ENCODE measurements at regions not wholly inside any gene's neighbourhood (a gene's known extent, or its start where the extent isn't known, plus 50 kb on each side); places are given as distances from the start of the nearest gene placed in this dataset.
"Not testable (repeated sequence)": the region's sequence is repeated elsewhere in the genome, so short reads cannot be mapped to it uniquely, and the experiment has no call there.

DNA sequence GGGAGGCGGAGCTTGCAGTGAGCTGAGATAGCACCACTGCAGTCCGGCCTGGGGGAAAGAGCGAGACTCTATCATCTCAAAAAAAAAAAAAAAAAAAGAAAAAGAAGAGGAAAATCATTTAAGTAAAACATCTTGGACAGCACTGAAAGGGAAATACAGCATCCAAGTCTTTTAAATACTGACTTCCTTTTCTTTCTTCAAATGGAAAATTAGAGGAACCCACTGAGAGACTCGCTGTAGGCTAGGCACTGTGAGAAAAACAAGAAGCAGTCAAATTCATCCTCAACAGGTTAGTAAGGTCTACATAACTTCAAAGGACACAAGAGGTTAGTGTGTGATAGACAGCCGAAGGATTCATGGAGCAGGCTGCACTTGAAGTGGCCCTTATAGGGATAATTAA is 243.7 kb downstream of the BLID start:
- H3K36me3 ChIP-seq (ENCODE audit: insufficient read depth, low read length): no peaks in the 10 kb centered on the region
- no peaks in the 10 kb centered on the region for H3K4me1 ChIP-seq (ENCODE audit: control insufficient read depth, insufficient read depth, low read length, unreplicated experiment)
- no peak overlapping the region for H3K27ac ChIP-seq (ENCODE audit: low read depth, low read length)
- H3K27me3 ChIP-seq (ENCODE audit: insufficient read depth, low read length): no peaks in the 10 kb centered on the region
- H3K4me3 ChIP-seq (ENCODE audit: low read depth, low read length): no peak overlapping the region
- H2AFZ ChIP-seq (ENCODE audit: low read length, unreplicated experiment): no peak overlapping the region
- H3K79me2 ChIP-seq (ENCODE audit: control insufficient read depth, insufficient read depth, low read length, unreplicated experiment): no peaks in the 10 kb centered on the region

GRCh38 chr11:121870206-121871045 is 245.6 kb downstream of the BLID start:
- Histone ChIP-seq H3K4me1 (ENCODE audit: control insufficient read depth, insufficient read depth, low read length, unreplicated experiment) (no peaks in the 10 kb centered on the region), H3K36me3 (ENCODE audit: insufficient read depth, low read length) (no peaks in the 10 kb centered on the region), H3K27ac (ENCODE audit: low read depth, low read length) (no peak overlapping the region), H2AFZ (ENCODE audit: low read length, unreplicated experiment) (peak overlapping the region; percentile 17), H3K27me3 (ENCODE audit: insufficient read depth, low read length) (no peaks in the 10 kb centered on the region), H3K4me3 (ENCODE audit: low read depth, low read length) (no peak overlapping the region), H3K79me2 (ENCODE audit: control insufficient read depth, insufficient read depth, low read length, unreplicated experiment) (no peaks in the 10 kb centered on the region)

DNA sequence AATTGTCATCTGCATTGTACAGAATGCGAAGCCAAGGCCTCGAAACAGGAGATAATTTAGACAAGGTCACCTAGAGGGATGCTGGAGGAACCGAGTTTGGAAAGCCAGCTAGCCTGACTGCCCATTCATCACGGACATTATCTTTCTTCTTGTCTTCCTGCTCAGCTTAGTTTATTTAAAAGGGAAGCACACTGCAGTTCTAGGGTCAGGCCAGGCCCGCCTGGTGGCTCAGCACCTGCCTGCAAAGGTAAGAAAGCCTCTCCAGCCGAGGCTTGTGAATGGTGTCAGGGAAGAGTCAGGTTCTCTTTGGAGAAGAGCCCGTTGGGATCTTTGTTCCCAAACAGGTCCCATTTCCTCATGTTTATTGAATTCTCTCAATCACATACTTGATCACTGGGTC is 246.5 kb downstream of the BLID start:
- Histone ChIP-seq H3K36me3 (ENCODE audit: insufficient read depth, low read length) (no peaks in the 10 kb centered on the region), H3K4me1 (ENCODE audit: control insufficient read depth, insufficient read depth, low read length, unreplicated experiment) (no peaks in the 10 kb centered on the region)

DNA sequence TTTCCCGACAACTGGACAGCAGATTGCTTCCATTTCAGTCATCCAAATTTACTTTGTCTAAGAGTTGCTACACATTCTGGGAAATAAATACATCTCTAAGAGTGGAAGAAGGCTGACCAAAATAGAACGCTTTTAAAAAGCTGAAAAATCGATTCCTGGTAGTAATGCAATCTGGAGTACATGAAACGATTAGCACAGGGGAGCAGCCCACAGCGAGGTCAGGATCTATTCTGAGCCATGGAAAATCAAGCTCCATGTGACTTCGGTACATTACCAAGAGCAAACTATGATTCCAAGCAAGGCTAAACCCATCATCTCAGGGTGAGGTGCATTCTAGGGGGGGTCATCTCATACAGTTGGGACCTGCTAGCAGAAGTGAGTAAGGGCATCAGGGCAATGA is 249.3 kb downstream of the BLID start:
- H3K4me1 ChIP-seq (ENCODE audit: control insufficient read depth, insufficient read depth, low read length, unreplicated experiment): no peaks in the 10 kb centered on the region
- H3K4me3 ChIP-seq (ENCODE audit: low read depth, low read length): no peak overlapping the region
- H2AFZ ChIP-seq (ENCODE audit: low read length, unreplicated experiment): no peak overlapping the region
- no peaks in the 10 kb centered on the region for H3K27me3 ChIP-seq (ENCODE audit: insufficient read depth, low read length)
- H3K27ac ChIP-seq (ENCODE audit: low read depth, low read length): no peak overlapping the region
- H3K36me3 ChIP-seq (ENCODE audit: insufficient read depth, low read length): no peaks in the 10 kb centered on the region
- no peaks in the 10 kb centered on the region for H3K79me2 ChIP-seq (ENCODE audit: control insufficient read depth, insufficient read depth, low read length, unreplicated experiment)

More for the DNA sequence above, 246.5 kb downstream of the BLID start:
- H3K4me3 ChIP-seq (ENCODE audit: low read depth, low read length): no peak overlapping the region
- H3K79me2 ChIP-seq (ENCODE audit: control insufficient read depth, insufficient read depth, low read length, unreplicated experiment): no peaks in the 10 kb centered on the region
- no peak overlapping the region for H2AFZ ChIP-seq (ENCODE audit: low read length, unreplicated experiment)
- no peaks in the 10 kb centered on the region for H3K27me3 ChIP-seq (ENCODE audit: insufficient read depth, low read length)
- no peak overlapping the region for H3K27ac ChIP-seq (ENCODE audit: low read depth, low read length)

DNA sequence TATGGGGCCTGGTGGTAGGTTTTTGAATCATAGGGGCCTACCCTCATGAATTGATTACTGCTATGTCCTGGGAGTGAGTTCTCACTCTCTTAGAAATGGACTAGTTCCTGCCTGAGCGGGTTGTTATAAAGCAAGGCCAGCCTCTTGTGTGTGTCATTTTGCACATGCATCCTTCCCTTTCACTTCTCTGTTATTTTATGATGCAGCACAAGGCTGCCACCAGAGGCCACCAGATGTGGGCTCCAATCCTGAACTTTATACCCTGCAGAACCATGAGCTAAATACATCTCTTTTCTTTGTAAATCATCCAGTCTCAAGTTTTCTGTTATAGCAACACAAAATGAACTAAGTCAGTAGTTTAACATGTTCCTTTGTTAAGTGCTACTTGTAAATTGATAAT is 251.4 kb downstream of the BLID start:
- no peaks in the 10 kb centered on the region for H3K36me3 ChIP-seq (ENCODE audit: insufficient read depth, low read length)
- no peak overlapping the region for H2AFZ ChIP-seq (ENCODE audit: low read length, unreplicated experiment)
- H3K4me1 ChIP-seq (ENCODE audit: control insufficient read depth, insufficient read depth, low read length, unreplicated experiment): no peaks in the 10 kb centered on the region
- H3K27me3 ChIP-seq (ENCODE audit: insufficient read depth, low read length): no peaks in the 10 kb centered on the region
- H3K27ac ChIP-seq (ENCODE audit: low read depth, low read length): no peak overlapping the region
- H3K4me3 ChIP-seq (ENCODE audit: low read depth, low read length): no peak overlapping the region
- no peaks in the 10 kb centered on the region for H3K79me2 ChIP-seq (ENCODE audit: control insufficient read depth, insufficient read depth, low read length, unreplicated experiment)

DNA sequence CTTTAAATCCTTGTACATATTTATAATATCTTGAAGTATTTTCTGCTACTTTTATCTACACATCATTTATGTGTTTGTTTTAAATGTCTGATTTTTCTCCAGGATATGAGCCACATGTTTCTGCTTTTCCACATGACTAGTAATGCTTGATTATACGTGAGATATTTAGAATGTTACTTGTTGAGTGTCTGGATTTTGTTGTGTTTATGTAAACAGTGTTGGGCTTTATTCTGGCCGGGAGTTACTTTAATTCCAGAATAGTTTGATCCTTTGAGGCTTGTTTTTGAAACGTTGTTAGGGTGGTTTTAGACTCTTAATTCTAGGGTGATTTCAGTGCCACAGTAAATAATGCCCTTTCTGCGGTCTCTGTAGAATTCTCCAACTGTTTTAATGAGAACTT is 252.9 kb downstream of the BLID start:
- Histone ChIP-seq H3K79me2 (ENCODE audit: control insufficient read depth, insufficient read depth, low read length, unreplicated experiment) (no peaks in the 10 kb centered on the region), H3K4me1 (ENCODE audit: control insufficient read depth, insufficient read depth, low read length, unreplicated experiment) (no peaks in the 10 kb centered on the region), H3K27ac (ENCODE audit: low read depth, low read length) (no peak overlapping the region), H2AFZ (ENCODE audit: low read length, unreplicated experiment) (no peak overlapping the region), H3K36me3 (ENCODE audit: insufficient read depth, low read length) (no peaks in the 10 kb centered on the region), H3K4me3 (ENCODE audit: low read depth, low read length) (no peak overlapping the region), H3K27me3 (ENCODE audit: insufficient read depth, low read length) (no peaks in the 10 kb centered on the region)

- H2AFZ ChIP-seq (ENCODE audit: low read length, unreplicated experiment); H3K36me3 ChIP-seq (ENCODE audit: insufficient read depth, low read length); H3K79me2 ChIP-seq (ENCODE audit: control insufficient read depth, insufficient read depth, low read length, unreplicated experiment); H3K27me3 ChIP-seq (ENCODE audit: insufficient read depth, low read length); H3K27ac ChIP-seq (ENCODE audit: low read depth, low read length); H3K4me3 ChIP-seq (ENCODE audit: low read depth, low read length); H3K4me1 ChIP-seq (ENCODE audit: control insufficient read depth, insufficient read depth, low read length, unreplicated experiment): not testable (repeated sequence)
These were observed 260.9 kb downstream of the BLID start for GRCh38 chr11:121855138-121855537.

DNA sequence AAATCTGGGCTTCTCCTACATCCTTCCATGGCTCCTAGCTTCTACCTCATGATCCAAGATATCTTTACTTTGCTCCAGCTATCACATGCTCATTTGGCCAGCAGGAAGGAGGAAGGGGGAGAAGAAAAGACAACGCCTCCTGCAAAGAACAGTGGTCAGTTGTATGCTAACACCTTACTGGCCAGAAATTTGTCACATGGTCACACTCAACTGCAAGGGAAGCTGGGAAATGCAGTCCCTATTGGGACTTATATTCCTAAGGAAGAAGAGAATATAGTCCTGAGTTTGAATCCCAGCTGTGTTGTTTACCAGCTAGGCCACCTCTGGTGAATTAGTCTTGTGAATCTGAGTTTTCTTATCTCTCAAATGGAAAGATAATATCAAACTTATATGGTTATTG is 272.0 kb downstream of the BLID start:
- no peaks in the 10 kb centered on the region for H3K27me3 ChIP-seq (ENCODE audit: insufficient read depth, low read length)
- H3K79me2 ChIP-seq (ENCODE audit: control insufficient read depth, insufficient read depth, low read length, unreplicated experiment): no peaks in the 10 kb centered on the region
- peaks cover 14% of the 10 kb centered on the region for H3K4me1 ChIP-seq (ENCODE audit: control insufficient read depth, insufficient read depth, low read length, unreplicated experiment)
- H3K27ac ChIP-seq (ENCODE audit: low read depth, low read length): no peak overlapping the region
- H3K36me3 ChIP-seq (ENCODE audit: insufficient read depth, low read length): no peaks in the 10 kb centered on the region
- no peak overlapping the region for H2AFZ ChIP-seq (ENCODE audit: low read length, unreplicated experiment)
- H3K4me3 ChIP-seq (ENCODE audit: low read depth, low read length): no peak overlapping the region

DNA sequence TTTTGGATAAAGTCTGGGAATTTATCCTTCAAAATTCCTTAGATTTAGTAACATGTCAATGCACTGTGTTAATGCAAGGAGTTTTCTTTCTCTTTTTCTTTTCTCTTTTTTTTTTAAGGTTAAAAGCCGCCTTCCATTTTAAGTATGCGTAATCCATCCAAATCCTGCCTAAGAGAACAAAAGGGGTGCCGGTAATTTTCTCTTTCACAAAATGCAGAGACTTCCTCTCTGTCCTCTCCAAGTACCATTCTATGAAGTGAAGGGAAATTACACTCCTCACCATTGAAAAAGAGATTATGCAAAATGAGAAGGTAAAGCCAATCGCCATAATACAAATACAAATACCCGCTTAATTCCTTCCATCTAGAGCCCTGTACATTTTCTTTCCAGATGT is 273.8 kb downstream of the BLID start:
- Histone ChIP-seq H3K79me2 (ENCODE audit: control insufficient read depth, insufficient read depth, low read length, unreplicated experiment) (no peaks in the 10 kb centered on the region), H3K4me1 (ENCODE audit: control insufficient read depth, insufficient read depth, low read length, unreplicated experiment) (peaks cover 14% of the 10 kb centered on the region), H3K27me3 (ENCODE audit: insufficient read depth, low read length) (no peaks in the 10 kb centered on the region), H2AFZ (ENCODE audit: low read length, unreplicated experiment) (peak overlapping the region; percentile 3), H3K36me3 (ENCODE audit: insufficient read depth, low read length) (no peaks in the 10 kb centered on the region), H3K27ac (ENCODE audit: low read depth, low read length) (no peak overlapping the region), H3K4me3 (ENCODE audit: low read depth, low read length) (no peak overlapping the region)

GRCh38 chr11:121841487-121842191 is 274.4 kb downstream of the BLID start:
- peak overlapping the region; percentile 40 for H2AFZ ChIP-seq (ENCODE audit: low read length, unreplicated experiment)
- H3K79me2 ChIP-seq (ENCODE audit: control insufficient read depth, insufficient read depth, low read length, unreplicated experiment): no peaks in the 10 kb centered on the region
- H3K4me3 ChIP-seq (ENCODE audit: low read depth, low read length): no peak overlapping the region

DNA sequence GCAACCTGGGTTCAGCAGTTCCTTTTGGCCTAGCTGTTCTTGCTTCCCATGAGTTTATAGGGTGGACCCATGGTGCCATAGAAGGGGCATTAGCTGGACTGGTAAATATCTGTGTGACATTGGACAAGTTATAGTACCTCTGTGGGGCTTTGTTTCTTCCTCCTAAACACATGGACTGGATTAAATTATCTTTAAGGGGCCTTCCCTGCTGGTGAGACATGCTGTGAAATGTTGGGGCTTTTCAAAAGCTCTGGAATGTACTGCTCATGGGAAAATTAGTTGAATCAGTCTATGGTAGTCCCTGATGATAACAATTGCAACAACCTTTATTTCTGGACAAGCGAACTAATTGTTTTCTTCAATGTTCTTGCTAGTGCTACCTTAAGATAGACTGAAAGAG is 276.2 kb downstream of the BLID start:
- no peaks in the 10 kb centered on the region for H3K27me3 ChIP-seq (ENCODE audit: insufficient read depth, low read length)
- H3K4me3 ChIP-seq (ENCODE audit: low read depth, low read length): no peak overlapping the region
- no peaks in the 10 kb centered on the region for H3K79me2 ChIP-seq (ENCODE audit: control insufficient read depth, insufficient read depth, low read length, unreplicated experiment)
- peaks cover 14% of the 10 kb centered on the region for H3K4me1 ChIP-seq (ENCODE audit: control insufficient read depth, insufficient read depth, low read length, unreplicated experiment)
- no peak overlapping the region for H2AFZ ChIP-seq (ENCODE audit: low read length, unreplicated experiment)
- no peak overlapping the region for H3K27ac ChIP-seq (ENCODE audit: low read depth, low read length)
- no peaks in the 10 kb centered on the region for H3K36me3 ChIP-seq (ENCODE audit: insufficient read depth, low read length)

More at GRCh38 chr11:121841487-121842191, 274.4 kb downstream of the BLID start:
- Histone ChIP-seq H3K27me3 (ENCODE audit: insufficient read depth, low read length) (no peaks in the 10 kb centered on the region), H3K27ac (ENCODE audit: low read depth, low read length) (no peak overlapping the region), H3K36me3 (ENCODE audit: insufficient read depth, low read length) (no peaks in the 10 kb centered on the region), H3K4me1 (ENCODE audit: control insufficient read depth, insufficient read depth, low read length, unreplicated experiment) (peaks cover 14% of the 10 kb centered on the region)

Data from ACC112 (cell line).